ENCODE measurements at regions not wholly inside any gene's neighbourhood (a gene's known extent, or its start where the extent isn't known, plus 50 kb on each side); places are given as distances from the start of the nearest gene placed in this dataset.

DNA sequence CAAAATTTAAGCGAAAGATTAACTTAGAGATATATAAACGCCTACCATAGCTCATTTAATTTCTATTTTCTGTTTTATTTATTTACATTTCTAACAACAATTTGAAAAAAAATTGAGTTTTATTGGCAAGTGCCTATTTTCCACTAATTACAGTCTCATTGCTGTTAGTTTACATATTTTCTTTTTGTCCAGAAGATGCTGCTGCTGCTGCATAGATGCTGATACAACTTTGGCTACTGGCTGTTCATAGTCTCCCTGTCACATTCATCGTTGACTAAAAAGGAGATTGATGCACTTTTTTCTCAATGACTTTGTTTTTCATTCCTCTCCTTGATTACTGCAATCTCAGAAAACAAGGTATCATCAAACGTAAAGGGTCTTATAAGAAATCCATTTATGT is 235.4 kb downstream of the CDH9 start:
- no peak overlapping the region for H3K4me3 ChIP-seq (ENCODE audit: low read depth, low read length)
- no peaks in the 10 kb centered on the region for H3K79me2 ChIP-seq
- TF ChIP-seq, protein P1, sequence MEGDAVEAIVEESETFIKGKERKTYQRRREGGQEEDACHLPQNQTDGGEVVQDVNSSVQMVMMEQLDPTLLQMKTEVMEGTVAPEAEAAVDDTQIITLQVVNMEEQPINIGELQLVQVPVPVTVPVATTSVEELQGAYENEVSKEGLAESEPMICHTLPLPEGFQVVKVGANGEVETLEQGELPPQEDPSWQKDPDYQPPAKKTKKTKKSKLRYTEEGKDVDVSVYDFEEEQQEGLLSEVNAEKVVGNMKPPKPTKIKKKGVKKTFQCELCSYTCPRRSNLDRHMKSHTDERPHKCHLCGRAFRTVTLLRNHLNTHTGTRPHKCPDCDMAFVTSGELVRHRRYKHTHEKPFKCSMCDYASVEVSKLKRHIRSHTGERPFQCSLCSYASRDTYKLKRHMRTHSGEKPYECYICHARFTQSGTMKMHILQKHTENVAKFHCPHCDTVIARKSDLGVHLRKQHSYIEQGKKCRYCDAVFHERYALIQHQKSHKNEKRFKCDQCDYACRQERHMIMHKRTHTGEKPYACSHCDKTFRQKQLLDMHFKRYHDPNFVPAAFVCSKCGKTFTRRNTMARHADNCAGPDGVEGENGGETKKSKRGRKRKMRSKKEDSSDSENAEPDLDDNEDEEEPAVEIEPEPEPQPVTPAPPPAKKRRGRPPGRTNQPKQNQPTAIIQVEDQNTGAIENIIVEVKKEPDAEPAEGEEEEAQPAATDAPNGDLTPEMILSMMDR (IDR thresholded peaks at IDR 0.05) = no peak
- no peak overlapping the region for H2AFZ ChIP-seq
- H3K9me3 ChIP-seq (ENCODE audit: control insufficient read depth, low read length) = no peaks in the 10 kb centered on the region
- H3K27me3 ChIP-seq (ENCODE audit: control insufficient read depth, insufficient read depth, low read length) = no peaks in the 10 kb centered on the region
- no peak overlapping the region for H3K27ac ChIP-seq
- H3K36me3 ChIP-seq (ENCODE audit: control insufficient read depth, insufficient read depth, low read length) = no peaks in the 10 kb centered on the region
- H3K4me1 ChIP-seq = no peaks in the 10 kb centered on the region
- no peak overlapping the region for H3K9ac ChIP-seq
- no peak overlapping the region for H3K4me2 ChIP-seq (ENCODE audit: low read length)

DNA sequence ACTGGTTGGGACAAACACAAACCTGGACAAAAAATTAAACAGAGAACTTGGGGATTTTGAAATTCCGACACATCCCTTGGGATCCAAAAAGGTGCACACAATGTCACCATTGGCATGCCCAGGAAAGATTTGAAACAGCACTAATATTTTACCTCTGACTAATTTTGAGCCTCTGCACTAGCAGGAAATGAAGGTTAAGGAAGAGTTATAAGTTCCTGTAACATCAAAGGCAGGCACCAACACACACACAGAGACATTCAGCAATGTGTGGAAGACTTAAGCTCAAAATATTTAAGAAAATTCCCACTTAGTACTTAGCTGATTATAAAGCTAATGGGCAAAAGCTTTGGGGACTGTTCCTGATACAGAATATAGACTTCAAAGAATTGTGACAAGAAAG is 247.0 kb downstream of the CDH9 start:
- no peaks in the 10 kb centered on the region for H3K36me3 ChIP-seq (ENCODE audit: control insufficient read depth, insufficient read depth, low read length)
- no peak overlapping the region for H3K4me2 ChIP-seq (ENCODE audit: low read length)
- no peaks in the 10 kb centered on the region for H3K79me2 ChIP-seq
- no peak overlapping the region for H3K4me3 ChIP-seq (ENCODE audit: low read depth, low read length)
- no peaks in the 10 kb centered on the region for H3K9me3 ChIP-seq (ENCODE audit: control insufficient read depth, low read length)
- H2AFZ ChIP-seq = no peak overlapping the region
- no peaks in the 10 kb centered on the region for H3K27me3 ChIP-seq (ENCODE audit: control insufficient read depth, insufficient read depth, low read length)
- H3K27ac ChIP-seq = no peak overlapping the region
- no peaks in the 10 kb centered on the region for H3K4me1 ChIP-seq
- TF ChIP-seq, protein P1 (IDR thresholded peaks at IDR 0.05) = no peak
- H3K9ac ChIP-seq = no peak overlapping the region

- TF ChIP-seq, protein P1 (IDR thresholded peaks at IDR 0.05) = no peak
- no peaks in the 10 kb centered on the region for H3K27me3 ChIP-seq (ENCODE audit: control insufficient read depth, insufficient read depth, low read length)
These were observed 247.4 kb downstream of the CDH9 start for GRCh38 chr5:26791021-26791420.

GRCh38 chr5:26763215-26763614 is 275.2 kb downstream of the CDH9 start:
- no peak overlapping the region for H3K27ac ChIP-seq
- H3K9ac ChIP-seq = no peak overlapping the region
- H3K4me2 ChIP-seq (ENCODE audit: low read length) = no peak overlapping the region
- H3K27me3 ChIP-seq (ENCODE audit: control insufficient read depth, insufficient read depth, low read length) = no peaks in the 10 kb centered on the region
- no peak overlapping the region for H3K4me3 ChIP-seq (ENCODE audit: low read depth, low read length)
- no peaks in the 10 kb centered on the region for H3K79me2 ChIP-seq
- no peaks in the 10 kb centered on the region for H3K9me3 ChIP-seq (ENCODE audit: control insufficient read depth, low read length)
- no peak overlapping the region for H2AFZ ChIP-seq
- TF ChIP-seq, protein P1 (IDR thresholded peaks at IDR 0.05) = no peak
- H3K36me3 ChIP-seq (ENCODE audit: control insufficient read depth, insufficient read depth, low read length) = no peaks in the 10 kb centered on the region
- H3K4me1 ChIP-seq = no peaks in the 10 kb centered on the region

More at GRCh38 chr5:26791021-26791420, 247.4 kb downstream of the CDH9 start:
- H3K36me3 ChIP-seq (ENCODE audit: control insufficient read depth, insufficient read depth, low read length) = no peaks in the 10 kb centered on the region
- H3K4me3 ChIP-seq (ENCODE audit: low read depth, low read length) = no peak overlapping the region
- H3K27ac ChIP-seq = no peak overlapping the region
- H2AFZ ChIP-seq = no peak overlapping the region
- H3K9ac ChIP-seq = no peak overlapping the region
- no peaks in the 10 kb centered on the region for H3K4me1 ChIP-seq
- no peak overlapping the region for H3K4me2 ChIP-seq (ENCODE audit: low read length)
- H3K79me2 ChIP-seq = no peaks in the 10 kb centered on the region
- H3K9me3 ChIP-seq (ENCODE audit: control insufficient read depth, low read length) = no peaks in the 10 kb centered on the region

- no peak overlapping the region for H3K27ac ChIP-seq
- TF ChIP-seq, protein P1 (IDR thresholded peaks at IDR 0.05) = no peak
- no peaks in the 10 kb centered on the region for H3K4me1 ChIP-seq
- no peaks in the 10 kb centered on the region for H3K27me3 ChIP-seq (ENCODE audit: control insufficient read depth, insufficient read depth, low read length)
- no peak overlapping the region for H2AFZ ChIP-seq
- H3K4me3 ChIP-seq (ENCODE audit: low read depth, low read length) = no peak overlapping the region
- H3K9ac ChIP-seq = no peak overlapping the region
- no peak overlapping the region for H3K4me2 ChIP-seq (ENCODE audit: low read length)
- no peaks in the 10 kb centered on the region for H3K36me3 ChIP-seq (ENCODE audit: control insufficient read depth, insufficient read depth, low read length)
- no peaks in the 10 kb centered on the region for H3K9me3 ChIP-seq (ENCODE audit: control insufficient read depth, low read length)
- no peaks in the 10 kb centered on the region for H3K79me2 ChIP-seq
These were observed 276.9 kb downstream of the CDH9 start for GRCh38 chr5:26761446-26761845.

All from parathyroid adenoma (tissue), 2 donors.